Vagina (tissue), 2 donors: ENCODE measurements at regions not wholly inside any gene's neighbourhood (a gene's known extent, or its start where the extent isn't known, plus 50 kb on each side); places are given as distances from the start of the nearest gene placed in this dataset.

Experiments used
- POLR2A ChIP-seq, 2 donors: fragments of 450-650 bp; IDR thresholded peaks; one replicate each; pipeline ENCODE4 v1.6.1; 2017; ENCODE audit warnings: antibody characterized with exemption in 2 of 2, mild to moderate bottlenecking in 2 of 2, moderate library complexity in 2 of 2
- POLR2AphosphoS5 ChIP-seq, 2 donors: sonication (generic); formaldehyde crosslinking; IDR thresholded peaks; one replicate each; pipeline ENCODE4 v1.9.0; 2017; ENCODE audit warnings: antibody characterized with exemption in 2 of 2, mild to moderate bottlenecking in 2 of 2, low read depth in 1 of 2; ENCODE audit not compliant: insufficient read depth in 1 of 2

GRCh38 chr7:52504561-52504960 lies 530.9 kb upstream of the POM121L12 start:
- no peak for TF ChIP-seq POLR2A (IDR thresholded peaks at IDR 0.05)
- TF ChIP-seq POLR2AphosphoS5 (IDR thresholded peaks at IDR 0.05; ENCODE audit: insufficient read depth in 1 of 2, low read depth in 1 of 2): no peak
